ENCODE measurements at regions not wholly inside any gene's neighbourhood (a gene's known extent, or its start where the extent isn't known, plus 50 kb on each side); places are given as distances from the start of the nearest gene placed in this dataset.

DNA sequence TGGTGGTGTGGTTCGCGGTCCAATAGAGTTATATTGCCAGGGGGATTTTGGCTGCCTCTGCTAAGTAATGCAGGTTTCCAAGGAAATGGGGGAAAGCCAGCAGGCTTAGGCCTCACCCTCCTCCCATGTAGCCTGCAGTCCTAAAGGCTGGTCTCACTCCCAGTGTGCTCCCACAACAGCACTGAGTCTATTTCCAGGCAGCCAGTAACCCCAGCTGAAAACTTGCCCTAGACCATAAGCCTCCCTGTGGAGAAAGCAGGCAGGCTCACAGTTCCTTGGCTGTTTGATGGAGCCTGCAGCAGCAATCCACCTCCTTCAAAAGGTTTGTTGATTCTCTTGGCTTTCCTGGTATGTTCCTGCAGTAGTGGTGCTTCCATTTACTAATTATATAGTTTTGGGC is 220.0 kb upstream of the ZNF804B start:
- Histone ChIP-seq H3K27me3 (replicated peaks; ENCODE audit: control insufficient read depth, insufficient read depth, low read length) (no peaks in the 10 kb centered on the region), H3K36me3 (ENCODE audit: control insufficient read depth, insufficient read depth, low read length) (no peaks in the 10 kb centered on the region)

DNA sequence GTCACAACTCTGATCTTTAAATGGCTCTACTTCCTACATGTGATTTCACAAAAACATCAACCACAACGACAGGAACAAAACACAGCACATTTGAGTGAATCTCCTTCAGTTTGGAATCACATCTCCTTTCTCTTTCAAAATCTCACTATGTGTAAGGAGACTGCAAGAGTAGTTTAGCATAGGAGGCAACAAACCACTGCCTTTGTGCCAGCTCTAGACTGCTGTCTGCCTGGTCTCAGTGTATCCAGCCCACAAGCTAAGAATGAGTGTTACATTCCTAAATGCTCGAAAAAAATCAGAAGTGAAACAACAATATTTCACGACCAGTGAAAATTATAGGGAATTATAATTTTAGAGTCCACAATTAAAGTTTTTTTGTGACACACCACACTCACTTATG is 217.0 kb upstream of the STEAP4 start:
- TF ChIP-seq CTCF (IDR thresholded peaks at IDR 0.05; ENCODE audit: insufficient read depth, low read length, poor library complexity, severe bottlenecking): no peak
- Histone ChIP-seq H3K36me3 (ENCODE audit: control insufficient read depth, insufficient read depth, low read length) (no peaks in the 10 kb centered on the region), H3K27me3 (replicated peaks; ENCODE audit: control insufficient read depth, insufficient read depth, low read length) (no peaks in the 10 kb centered on the region), H3K4me3 (replicated peaks; ENCODE audit: low read depth, low read length) (no peak overlapping the region)
- no peak for DNase-seq (ENCODE audit: extremely low read depth, insufficient read length)

More for the DNA sequence above, 220.0 kb upstream of the ZNF804B start:
- no peak for DNase-seq (ENCODE audit: extremely low read depth, insufficient read length)
- TF ChIP-seq CTCF (IDR thresholded peaks at IDR 0.05; ENCODE audit: insufficient read depth, low read length, poor library complexity, severe bottlenecking): no peak
- no peak overlapping the region for H3K4me3 ChIP-seq (replicated peaks; ENCODE audit: low read depth, low read length)

GRCh38 chr7:88522771-88523293 is 216.1 kb upstream of the STEAP4 start:
- no peak overlapping the region for H3K4me3 ChIP-seq (replicated peaks; ENCODE audit: low read depth, low read length)
- no peaks in the 10 kb centered on the region for H3K27me3 ChIP-seq (replicated peaks; ENCODE audit: control insufficient read depth, insufficient read depth, low read length)
- TF ChIP-seq CTCF (IDR thresholded peaks at IDR 0.05; ENCODE audit: insufficient read depth, low read length, poor library complexity, severe bottlenecking): no peak
- no peaks in the 10 kb centered on the region for H3K36me3 ChIP-seq (ENCODE audit: control insufficient read depth, insufficient read depth, low read length)
- no peak for DNase-seq (ENCODE audit: extremely low read depth, insufficient read length)

- no peaks in the 10 kb centered on the region for H3K36me3 ChIP-seq (ENCODE audit: control insufficient read depth, insufficient read depth, low read length)
- no peak for TF ChIP-seq CTCF (IDR thresholded peaks at IDR 0.05; ENCODE audit: insufficient read depth, low read length, poor library complexity, severe bottlenecking)
- H3K27me3 ChIP-seq (replicated peaks; ENCODE audit: control insufficient read depth, insufficient read depth, low read length): no peaks in the 10 kb centered on the region
- no peak for DNase-seq (ENCODE audit: extremely low read depth, insufficient read length)
- no peak overlapping the region for H3K4me3 ChIP-seq (replicated peaks; ENCODE audit: low read depth, low read length)
These were observed 209.7 kb upstream of the STEAP4 start for GRCh38 chr7:88516429-88516828.

DNA sequence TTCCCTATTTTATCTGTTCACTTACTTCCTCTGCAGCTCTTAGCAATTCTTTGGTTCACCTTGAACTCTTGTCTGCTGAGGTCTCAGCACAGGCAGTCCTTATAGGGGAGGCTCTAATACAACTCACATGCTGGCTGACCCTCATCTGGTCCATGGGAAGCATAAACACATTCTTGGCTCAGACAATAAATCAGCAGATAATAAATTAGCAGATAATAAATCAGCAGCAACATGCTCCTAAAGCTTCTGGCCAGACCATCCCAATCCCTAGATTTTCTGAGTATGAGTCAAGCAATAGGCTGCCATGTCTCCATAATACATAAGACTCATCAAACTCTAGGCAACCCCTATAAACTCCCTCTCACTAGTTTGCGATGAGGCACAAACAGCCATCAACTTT is 208.6 kb upstream of the STEAP4 start:
- H3K4me3 ChIP-seq (replicated peaks; ENCODE audit: low read depth, low read length): no peak overlapping the region
- DNase-seq (ENCODE audit: extremely low read depth, insufficient read length): no peak
- no peaks in the 10 kb centered on the region for H3K27me3 ChIP-seq (replicated peaks; ENCODE audit: control insufficient read depth, insufficient read depth, low read length)
- no peaks in the 10 kb centered on the region for H3K36me3 ChIP-seq (ENCODE audit: control insufficient read depth, insufficient read depth, low read length)
- no peak for TF ChIP-seq CTCF (IDR thresholded peaks at IDR 0.05; ENCODE audit: insufficient read depth, low read length, poor library complexity, severe bottlenecking)

- H3K27me3 ChIP-seq (replicated peaks; ENCODE audit: control insufficient read depth, insufficient read depth, low read length): no peaks in the 10 kb centered on the region
- no peaks in the 10 kb centered on the region for H3K36me3 ChIP-seq (ENCODE audit: control insufficient read depth, insufficient read depth, low read length)
- H3K4me3 ChIP-seq (replicated peaks; ENCODE audit: low read depth, low read length): no peak overlapping the region
- no peak for TF ChIP-seq CTCF (IDR thresholded peaks at IDR 0.05; ENCODE audit: insufficient read depth, low read length, poor library complexity, severe bottlenecking)
- DNase-seq (ENCODE audit: extremely low read depth, insufficient read length): no peak
These were observed 202.6 kb upstream of the STEAP4 start for GRCh38 chr7:88509341-88509740.
